ENCODE measurements at regions not wholly inside any gene's neighbourhood (a gene's known extent, or its start where the extent isn't known, plus 50 kb on each side); places are given as distances from the start of the nearest gene placed in this dataset.
"Not testable (repeated sequence)": the region's sequence is repeated elsewhere in the genome, so short reads cannot be mapped to it uniquely, and the experiment has no call there.

GRCh38 chr14:48289701-48290100 is 614.3 kb upstream of the MDGA2 start:
- Histone ChIP-seq H3K27me3 (replicated peaks; ENCODE audit: insufficient read depth) (no peaks in the 10 kb centered on the region), H3K9me3 (no peaks in the 10 kb centered on the region), H3K27ac (no peak overlapping the region), H3K4me1 (ENCODE audit: control insufficient read depth in 1 of 2, low read depth in 2 of 2) (no peaks in the 10 kb centered on the region), H3K4me3 (no peak overlapping the region), H3K36me3 (no peaks in the 10 kb centered on the region)
- TF ChIP-seq CTCF (IDR thresholded peaks at IDR 0.05), result no peak
- no peak for DNase-seq (ENCODE audit: low spot score)
- ATAC-seq (ENCODE audit: insufficient number of reproducible peaks, low FRiP score, low read depth), result no peak

GRCh38 chr14:48285217-48285616 is 609.8 kb upstream of the MDGA2 start:
- DNase-seq (ENCODE audit: low spot score); H3K4me3 ChIP-seq; H3K27ac ChIP-seq; H3K27me3 ChIP-seq (replicated peaks; ENCODE audit: insufficient read depth); H3K9me3 ChIP-seq; ATAC-seq (ENCODE audit: insufficient number of reproducible peaks, low FRiP score, low read depth); H3K36me3 ChIP-seq; H3K4me1 ChIP-seq (ENCODE audit: control insufficient read depth in 1 of 2, low read depth in 2 of 2): not testable (repeated sequence)

- Histone ChIP-seq H3K4me1 (ENCODE audit: control insufficient read depth in 1 of 2, low read depth in 2 of 2) (no peaks in the 10 kb centered on the region), H3K27ac (no peak overlapping the region), H3K9me3 (no peaks in the 10 kb centered on the region), H3K4me3 (no peak overlapping the region), H3K27me3 (replicated peaks; ENCODE audit: insufficient read depth) (no peaks in the 10 kb centered on the region), H3K36me3 (no peaks in the 10 kb centered on the region)
- ATAC-seq (ENCODE audit: insufficient number of reproducible peaks, low FRiP score, low read depth) (no peak), DNase-seq (ENCODE audit: low spot score) (no peak)
- TF ChIP-seq CTCF (IDR thresholded peaks at IDR 0.05), result no peak
These were observed 599.9 kb upstream of the MDGA2 start for GRCh38 chr14:48275301-48275700.

- no peak overlapping the region for H3K4me3 ChIP-seq
- no peak for ATAC-seq (ENCODE audit: insufficient number of reproducible peaks, low FRiP score, low read depth)
These were observed 599.4 kb upstream of the MDGA2 start for GRCh38 chr14:48274826-48275225.

GRCh38 chr14:48267926-48268325 is 592.5 kb upstream of the MDGA2 start:
- not testable (repeated sequence) for H3K36me3 ChIP-seq; ATAC-seq (ENCODE audit: insufficient number of reproducible peaks, low FRiP score, low read depth); H3K4me1 ChIP-seq (ENCODE audit: control insufficient read depth in 1 of 2, low read depth in 2 of 2)

More at GRCh38 chr14:48274826-48275225, 599.4 kb upstream of the MDGA2 start:
- no peaks in the 10 kb centered on the region for H3K4me1 ChIP-seq (ENCODE audit: control insufficient read depth in 1 of 2, low read depth in 2 of 2)
- DNase-seq (ENCODE audit: low spot score), result no peak
- no peak overlapping the region for H3K27ac ChIP-seq
- H3K9me3 ChIP-seq, result no peaks in the 10 kb centered on the region
- no peaks in the 10 kb centered on the region for H3K27me3 ChIP-seq (replicated peaks; ENCODE audit: insufficient read depth)
- H3K36me3 ChIP-seq, result no peaks in the 10 kb centered on the region
- TF ChIP-seq CTCF (IDR thresholded peaks at IDR 0.05), result no peak

GRCh38 chr14:48266201-48266600 is 590.8 kb upstream of the MDGA2 start:
- H3K4me1 ChIP-seq (ENCODE audit: control insufficient read depth in 1 of 2, low read depth in 2 of 2); H3K27ac ChIP-seq; H3K4me3 ChIP-seq; DNase-seq (ENCODE audit: low spot score); ATAC-seq (ENCODE audit: insufficient number of reproducible peaks, low FRiP score, low read depth); H3K36me3 ChIP-seq; H3K9me3 ChIP-seq; H3K27me3 ChIP-seq (replicated peaks; ENCODE audit: insufficient read depth): not testable (repeated sequence)

More at GRCh38 chr14:48267926-48268325, 592.5 kb upstream of the MDGA2 start:
- H3K4me3 ChIP-seq; H3K27me3 ChIP-seq (replicated peaks; ENCODE audit: insufficient read depth); H3K27ac ChIP-seq; DNase-seq (ENCODE audit: low spot score); H3K9me3 ChIP-seq: not testable (repeated sequence)

GRCh38 chr14:48261436-48261835 is 586.0 kb upstream of the MDGA2 start:
- H3K36me3 ChIP-seq, result no peaks in the 10 kb centered on the region
- TF ChIP-seq CTCF (IDR thresholded peaks at IDR 0.05), result no peak
- ATAC-seq (ENCODE audit: insufficient number of reproducible peaks, low FRiP score, low read depth), result no peak
- H3K27me3 ChIP-seq (replicated peaks; ENCODE audit: insufficient read depth), result no peaks in the 10 kb centered on the region
- H3K27ac ChIP-seq, result no peak overlapping the region
- DNase-seq (ENCODE audit: low spot score), result no peak
- H3K9me3 ChIP-seq, result no peaks in the 10 kb centered on the region
- H3K4me1 ChIP-seq (ENCODE audit: control insufficient read depth in 1 of 2, low read depth in 2 of 2), result no peaks in the 10 kb centered on the region
- no peak overlapping the region for H3K4me3 ChIP-seq

GRCh38 chr14:48260394-48261295 is 585.2 kb upstream of the MDGA2 start:
- H3K4me3 ChIP-seq; H3K9me3 ChIP-seq; H3K27ac ChIP-seq; DNase-seq (ENCODE audit: low spot score); H3K36me3 ChIP-seq; H3K27me3 ChIP-seq (replicated peaks; ENCODE audit: insufficient read depth); H3K4me1 ChIP-seq (ENCODE audit: control insufficient read depth in 1 of 2, low read depth in 2 of 2); ATAC-seq (ENCODE audit: insufficient number of reproducible peaks, low FRiP score, low read depth): not testable (repeated sequence)

- H3K27me3 ChIP-seq (replicated peaks; ENCODE audit: insufficient read depth); H3K27ac ChIP-seq; H3K9me3 ChIP-seq; H3K4me3 ChIP-seq; H3K36me3 ChIP-seq; DNase-seq (ENCODE audit: low spot score); H3K4me1 ChIP-seq (ENCODE audit: control insufficient read depth in 1 of 2, low read depth in 2 of 2); ATAC-seq (ENCODE audit: insufficient number of reproducible peaks, low FRiP score, low read depth): not testable (repeated sequence)
These were observed 584.5 kb upstream of the MDGA2 start for GRCh38 chr14:48259876-48260275.
